ENCODE measurements at regions not wholly inside any gene's neighbourhood (a gene's known extent, or its start where the extent isn't known, plus 50 kb on each side); places are given as distances from the start of the nearest gene placed in this dataset.

DNA sequence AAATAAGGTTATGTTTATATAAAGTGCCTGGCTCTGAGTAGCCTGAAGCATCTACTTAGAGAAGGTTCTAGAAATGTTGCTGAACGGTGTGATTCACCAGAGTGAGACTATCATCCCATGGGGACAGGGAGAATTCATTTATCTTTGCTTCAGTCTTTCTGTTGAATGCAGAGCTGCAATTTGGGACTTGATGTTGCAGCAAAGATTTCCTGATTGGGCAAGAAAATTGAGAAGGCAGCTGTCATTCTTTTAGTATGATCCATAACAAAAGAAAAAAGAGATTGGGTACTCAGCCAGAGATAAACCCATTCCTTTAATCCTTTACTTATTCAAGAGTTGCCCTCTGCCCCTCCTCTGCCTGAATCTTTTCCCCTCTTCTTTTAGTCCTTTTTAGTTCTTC, 456.3 kb upstream of the WWC1 start:
- DNase-seq (ENCODE audit: low spot score) (no peak), FAIRE-seq (no peak), ATAC-seq (no peak)
- H4K20me1 ChIP-seq (ENCODE audit: insufficient read depth, low read length), result no peaks in the 10 kb centered on the region
- H2AFZ ChIP-seq (ENCODE audit: low read length), result no peak overlapping the region
- H3K79me2 ChIP-seq (ENCODE audit: insufficient read depth, low read length), result no peaks in the 10 kb centered on the region
- no peaks in the 10 kb centered on the region for H3K4me1 ChIP-seq (ENCODE audit: insufficient read depth, low read length)
- H3K4me3 ChIP-seq (replicated peaks in 1 of 3; ENCODE audit: insufficient read depth in 1 of 3, low read depth in 2 of 3, low read length in 3 of 3), result no peak overlapping the region
- no peaks in the 10 kb centered on the region for H3K9me3 ChIP-seq (ENCODE audit: low read length)
- CTCF ChIA-PET (ENCODE audit: low intra/inter-chr PET ratio, low total read pairs), result no interaction called here
- no peak overlapping the region for H3K27ac ChIP-seq (ENCODE audit: extremely low read length, insufficient read depth, low read length)
- H3K9ac ChIP-seq (ENCODE audit: insufficient read depth, low read depth, low read length), result no peak overlapping the region
- in situ Hi-C loops (cut with HindIII; ENCODE audit: extremely low pct_ligation_motif_present, low pct_unique_long_range_greater_than_20kb) (no loop called here), intact Hi-C loops (cut with micrococcal nuclease; ENCODE audit: unreplicated experiment) (no loop called here)
- POLR2A ChIA-PET, result no interaction called here
- TF ChIP-seq SMAD3 (CRISPR knock-in tag; IDR thresholded peaks at IDR 0.05), result no peak
- no peak for TF ChIP-seq KLF12 (CRISPR knock-in tag; IDR thresholded peaks at IDR 0.05; ENCODE audit: borderline replicate concordance)
- TF ChIP-seq, protein P1, sequence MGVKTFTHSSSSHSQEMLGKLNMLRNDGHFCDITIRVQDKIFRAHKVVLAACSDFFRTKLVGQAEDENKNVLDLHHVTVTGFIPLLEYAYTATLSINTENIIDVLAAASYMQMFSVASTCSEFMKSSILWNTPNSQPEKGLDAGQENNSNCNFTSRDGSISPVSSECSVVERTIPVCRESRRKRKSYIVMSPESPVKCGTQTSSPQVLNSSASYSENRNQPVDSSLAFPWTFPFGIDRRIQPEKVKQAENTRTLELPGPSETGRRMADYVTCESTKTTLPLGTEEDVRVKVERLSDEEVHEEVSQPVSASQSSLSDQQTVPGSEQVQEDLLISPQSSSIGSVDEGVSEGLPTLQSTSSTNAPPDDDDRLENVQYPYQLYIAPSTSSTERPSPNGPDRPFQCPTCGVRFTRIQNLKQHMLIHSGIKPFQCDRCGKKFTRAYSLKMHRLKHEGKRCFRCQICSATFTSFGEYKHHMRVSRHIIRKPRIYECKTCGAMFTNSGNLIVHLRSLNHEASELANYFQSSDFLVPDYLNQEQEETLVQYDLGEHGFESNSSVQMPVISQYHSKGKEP (CRISPR knock-in tag; IDR thresholded peaks at IDR 0.05), result no peak
- TF ChIP-seq, protein P2, sequence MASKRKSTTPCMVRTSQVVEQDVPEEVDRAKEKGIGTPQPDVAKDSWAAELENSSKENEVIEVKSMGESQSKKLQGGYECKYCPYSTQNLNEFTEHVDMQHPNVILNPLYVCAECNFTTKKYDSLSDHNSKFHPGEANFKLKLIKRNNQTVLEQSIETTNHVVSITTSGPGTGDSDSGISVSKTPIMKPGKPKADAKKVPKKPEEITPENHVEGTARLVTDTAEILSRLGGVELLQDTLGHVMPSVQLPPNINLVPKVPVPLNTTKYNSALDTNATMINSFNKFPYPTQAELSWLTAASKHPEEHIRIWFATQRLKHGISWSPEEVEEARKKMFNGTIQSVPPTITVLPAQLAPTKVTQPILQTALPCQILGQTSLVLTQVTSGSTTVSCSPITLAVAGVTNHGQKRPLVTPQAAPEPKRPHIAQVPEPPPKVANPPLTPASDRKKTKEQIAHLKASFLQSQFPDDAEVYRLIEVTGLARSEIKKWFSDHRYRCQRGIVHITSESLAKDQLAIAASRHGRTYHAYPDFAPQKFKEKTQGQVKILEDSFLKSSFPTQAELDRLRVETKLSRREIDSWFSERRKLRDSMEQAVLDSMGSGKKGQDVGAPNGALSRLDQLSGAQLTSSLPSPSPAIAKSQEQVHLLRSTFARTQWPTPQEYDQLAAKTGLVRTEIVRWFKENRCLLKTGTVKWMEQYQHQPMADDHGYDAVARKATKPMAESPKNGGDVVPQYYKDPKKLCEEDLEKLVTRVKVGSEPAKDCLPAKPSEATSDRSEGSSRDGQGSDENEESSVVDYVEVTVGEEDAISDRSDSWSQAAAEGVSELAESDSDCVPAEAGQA (IDR thresholded peaks at IDR 0.05; ENCODE audit: low read depth), result no peak
- TF ChIP-seq, protein P2 (CRISPR knock-in tag; IDR thresholded peaks at IDR 0.05; ENCODE audit: borderline replicate concordance), result no peak
- no peak for TF ChIP-seq ZMAT3 (CRISPR knock-in tag; conservative IDR thresholded peaks at IDR 0.05)
- no peak for TF ChIP-seq KLF16 (CRISPR knock-in tag; IDR thresholded peaks at IDR 0.05)
- TF ChIP-seq ZNF788 (CRISPR knock-in tag; IDR thresholded peaks at IDR 0.05; ENCODE audit: borderline replicate concordance), result no peak
- no peak for TF ChIP-seq ZIK1 (CRISPR knock-in tag; IDR thresholded peaks at IDR 0.05; ENCODE audit: borderline replicate concordance, low read depth)
- TF ChIP-seq, protein P3, sequence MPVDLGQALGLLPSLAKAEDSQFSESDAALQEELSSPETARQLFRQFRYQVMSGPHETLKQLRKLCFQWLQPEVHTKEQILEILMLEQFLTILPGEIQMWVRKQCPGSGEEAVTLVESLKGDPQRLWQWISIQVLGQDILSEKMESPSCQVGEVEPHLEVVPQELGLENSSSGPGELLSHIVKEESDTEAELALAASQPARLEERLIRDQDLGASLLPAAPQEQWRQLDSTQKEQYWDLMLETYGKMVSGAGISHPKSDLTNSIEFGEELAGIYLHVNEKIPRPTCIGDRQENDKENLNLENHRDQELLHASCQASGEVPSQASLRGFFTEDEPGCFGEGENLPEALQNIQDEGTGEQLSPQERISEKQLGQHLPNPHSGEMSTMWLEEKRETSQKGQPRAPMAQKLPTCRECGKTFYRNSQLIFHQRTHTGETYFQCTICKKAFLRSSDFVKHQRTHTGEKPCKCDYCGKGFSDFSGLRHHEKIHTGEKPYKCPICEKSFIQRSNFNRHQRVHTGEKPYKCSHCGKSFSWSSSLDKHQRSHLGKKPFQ (CRISPR knock-in tag; IDR thresholded peaks at IDR 0.05; ENCODE audit: insufficient replicate concordance), result no peak
- WGBS (ENCODE audit: low lambda C conversion rate), result 22% methylated on average over 1 of the region's 1 CpG
- H3K4me2 ChIP-seq (ENCODE audit: low read depth, low read length), result no peak overlapping the region
- H3K27me3 ChIP-seq (ENCODE audit: control insufficient read depth in 1 of 2, insufficient read depth in 2 of 2, low read length in 2 of 2), result no peaks in the 10 kb centered on the region
- no TSS peak for BruUV-seq (replicated peaks)
- H3K36me3 ChIP-seq (replicated peaks in 1 of 2; ENCODE audit: control insufficient read depth in 1 of 2, insufficient read depth in 2 of 2, low read length in 2 of 2), result no peaks in the 10 kb centered on the region
